Panc1 (cell line): ENCODE measurements at regions not wholly inside any gene's neighbourhood (a gene's known extent, or its start where the extent isn't known, plus 50 kb on each side); places are given as distances from the start of the nearest gene placed in this dataset.

Experiments
- ATAC-seq: fragments of 200-7000 bp; cut with Tn5 transposase; 2 replicates; pipeline ENCODE4 v1.9.1; 2020; ENCODE audit warnings: mild to moderate bottlenecking, moderate library complexity
- BruUV-seq: library from RNA; stranded (reverse); fragments of 400-500 nt; replicated peaks from 2 replicates; lab custom pipeline; 2021; lab: Mats Ljungman, UMichigan
- CTCF ChIA-PET: fragments of 300-600 bp; sonication (Branson Sonifier 250); formaldehyde crosslinking; loops from one replicate; lab custom pipeline; 2022; ENCODE audit warnings: antibody characterized with exemption; lab: Charles Lee
- POLR2A ChIA-PET: fragments of 300-600 bp; sonication (Branson Sonifier 250); formaldehyde crosslinking; loops from one replicate; lab custom pipeline; 2022; ENCODE audit warnings: antibody characterized with exemption; lab: Charles Lee
- DNase-seq: peaks from one replicate; pipeline ENCODE4 v3.0.0-alpha.2; 2010; ENCODE audit warnings: low read depth, low spot score
- H3K27ac ChIP-seq: 2 replicates; pipeline ENCODE4 v1.5.1; 2011; ENCODE audit warnings: mild to moderate bottlenecking, low read length, inconsistent platforms
- H3K27me3 ChIP-seq: fragments of 200-500 bp; sonication (Bioruptor generic); 2 replicates; pipeline ENCODE4 v1.6.0; 2014; ENCODE audit warnings: low read length, inconsistent platforms; ENCODE audit not compliant: control insufficient read depth, insufficient read depth
- H3K36me3 ChIP-seq: fragments of 200-500 bp; sonication (Bioruptor generic); 2 replicates; pipeline ENCODE4 v1.5.1; 2014; ENCODE audit warnings: inconsistent platforms, mild to moderate bottlenecking, low read length, moderate library complexity; ENCODE audit not compliant: control insufficient read depth, insufficient read depth
- H3K4me1 ChIP-seq: 2 replicates; pipeline ENCODE4 v1.5.1; 2011; ENCODE audit warnings: inconsistent platforms, mild to moderate bottlenecking, low read length, moderate library complexity; ENCODE audit not compliant: control insufficient read depth, insufficient read depth
- H3K4me3 ChIP-seq, 2 experiments: 2 replicates each; pipeline ENCODE4 v1.5.1; 2011 to 2012; ENCODE audit warnings: low read depth in 2 of 2, low read length in 2 of 2, mild to moderate bottlenecking in 2 of 2, inconsistent platforms in 1 of 2, moderate library complexity in 1 of 2
- H3K9me3 ChIP-seq: fragments of 200-500 bp; sonication (Bioruptor generic); 2 replicates; pipeline ENCODE4 v1.5.1; 2014; ENCODE audit warnings: low read depth, mild to moderate bottlenecking, inconsistent platforms, low read length, moderate library complexity; ENCODE audit not compliant: control insufficient read depth, insufficient read depth
- CTCF ChIP-seq: fragments of 450-650 bp; IDR thresholded peaks from 2 replicates; pipeline ENCODE4 v1.5.1; 2017; ENCODE audit warnings: mild to moderate bottlenecking
- POLR2AphosphoS5 ChIP-seq: IDR thresholded peaks from 2 replicates; pipeline ENCODE4 v1.6.1; 2012; ENCODE audit warnings: mild to moderate bottlenecking, low read depth, low read length, moderate library complexity
- REST ChIP-seq, 2 experiments: IDR thresholded peaks; 2 replicates each; pipeline ENCODE4 v1.6.1; 2011 to 2012; ENCODE audit warnings: low read depth in 2 of 2, control low read depth in 1 of 2, low read length in 1 of 2, mild to moderate bottlenecking in 1 of 2, moderate library complexity in 1 of 2; ENCODE audit not compliant: insufficient read depth in 1 of 2
- SIN3A ChIP-seq: IDR thresholded peaks from 2 replicates; pipeline ENCODE4 v1.6.1; 2012; ENCODE audit warnings: low read depth, mild to moderate bottlenecking, low read length, moderate library complexity, borderline replicate concordance; ENCODE audit not compliant: insufficient read depth
- TCF7L2 ChIP-seq: IDR thresholded peaks from 2 replicates; pipeline ENCODE4 v1.6.1; 2011; ENCODE audit warnings: mild to moderate bottlenecking, low read depth, low read length, inconsistent platforms
- in situ Hi-C: cut with HindIII; loops from 2 replicates; pipeline ENCODE4 v1.10.0; 2016; ENCODE audit warnings: low sequenced_read_pairs, low pct_unique_long_range_greater_than_20kb
- intact Hi-C: fragments of 100-400 bp; cut with micrococcal nuclease; formaldehyde crosslinking; loops from one replicate; pipeline ENCODE4 v1.10.0; 2022; ENCODE audit not compliant: unreplicated experiment

GRCh38 chr1:48076017-48076416 lies 78.8 kb upstream of the TRABD2B start:
- peaks cover 2% of the 10 kb centered on the region for H3K27me3 ChIP-seq
- in situ Hi-C loops: no loop called here
- no peak overlapping the region for H3K4me3 ChIP-seq
- no peak for ATAC-seq
- H3K27ac ChIP-seq: no peak overlapping the region
- no peak for DNase-seq
- no peaks in the 10 kb centered on the region for H3K36me3 ChIP-seq
- ChIA-PET CTCF (no interaction called here), POLR2A (no interaction called here)
- no peaks in the 10 kb centered on the region for H3K9me3 ChIP-seq
- TF ChIP-seq TCF7L2 (no peak), REST (IDR thresholded peaks at IDR 0.05; ENCODE audit: insufficient read depth in 1 of 2, low read depth in 2 of 2, low read length in 1 of 2) (no peak), POLR2AphosphoS5 (no peak), SIN3A (no peak), CTCF (no peak)
- no TSS peak for BruUV-seq
- intact Hi-C loops: no loop called here
- H3K4me1 ChIP-seq: no peaks in the 10 kb centered on the region

- BruUV-seq: no TSS peak
- in situ Hi-C loops: no loop called here
- Histone ChIP-seq H3K9me3 (no peaks in the 10 kb centered on the region), H3K4me1 (no peaks in the 10 kb centered on the region), H3K27ac (no peak overlapping the region), H3K27me3 (peaks cover 2% of the 10 kb centered on the region), H3K4me3 (no peak overlapping the region), H3K36me3 (no peaks in the 10 kb centered on the region)
- POLR2A ChIA-PET: no interaction called here
- CTCF ChIA-PET: no interaction called here
- ATAC-seq (no peak), DNase-seq (no peak)
- TF ChIP-seq TCF7L2: no peak
- TF ChIP-seq POLR2AphosphoS5: no peak
- no peak for TF ChIP-seq SIN3A
- TF ChIP-seq CTCF: no peak
- no peak for TF ChIP-seq REST (IDR thresholded peaks at IDR 0.05; ENCODE audit: insufficient read depth in 1 of 2, low read depth in 2 of 2, low read length in 1 of 2)
- intact Hi-C loops: no loop called here
These were observed 76.8 kb upstream of the TRABD2B start for GRCh38 chr1:48073798-48074530.
